ENCODE measurements at regions not wholly inside any gene's neighbourhood (a gene's known extent, or its start where the extent isn't known, plus 50 kb on each side); places are given as distances from the start of the nearest gene placed in this dataset.

DNA sequence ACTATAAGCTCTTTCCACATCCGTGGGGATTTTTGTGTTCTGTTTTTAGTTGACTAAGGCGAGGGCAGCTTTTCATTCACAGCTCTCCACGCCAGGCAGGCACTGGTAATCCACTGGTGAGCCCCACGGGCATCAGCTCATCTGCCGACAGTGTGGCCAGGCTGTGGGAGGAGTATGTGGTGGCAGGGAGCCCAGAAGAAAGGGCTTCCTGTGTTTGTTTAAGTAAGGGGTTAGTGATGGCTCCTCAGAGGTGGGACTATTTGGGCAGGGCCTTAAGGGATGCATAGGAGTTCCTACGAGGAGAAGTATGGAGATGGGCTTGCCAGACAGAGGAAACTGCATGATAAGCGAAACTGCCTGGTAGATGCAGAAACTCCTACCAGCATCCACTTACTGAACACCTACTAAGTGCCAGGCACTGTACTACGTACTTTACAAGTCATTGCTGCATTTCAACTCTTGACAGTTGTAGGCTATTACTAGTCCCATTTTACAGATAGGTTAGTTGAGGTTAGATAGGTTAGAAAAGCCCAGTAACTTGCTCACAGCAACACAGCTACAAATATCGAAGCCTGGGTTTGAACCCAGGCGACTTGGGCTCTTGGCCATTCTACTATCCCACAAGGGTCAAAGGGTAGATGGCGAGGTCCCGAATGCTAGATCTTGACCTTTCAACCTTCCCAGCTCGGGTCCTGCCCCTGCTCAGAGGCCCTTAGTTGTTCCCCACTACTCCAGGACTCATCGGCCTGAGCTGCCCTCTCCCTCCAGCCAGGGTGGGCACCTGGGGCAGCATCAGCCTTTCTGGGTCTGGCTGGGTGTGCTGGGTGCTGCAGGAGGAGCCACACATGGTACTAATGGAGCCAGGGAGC is 55.1 kb downstream of the CEBPB start:
- TF ChIP-seq, protein P1, sequence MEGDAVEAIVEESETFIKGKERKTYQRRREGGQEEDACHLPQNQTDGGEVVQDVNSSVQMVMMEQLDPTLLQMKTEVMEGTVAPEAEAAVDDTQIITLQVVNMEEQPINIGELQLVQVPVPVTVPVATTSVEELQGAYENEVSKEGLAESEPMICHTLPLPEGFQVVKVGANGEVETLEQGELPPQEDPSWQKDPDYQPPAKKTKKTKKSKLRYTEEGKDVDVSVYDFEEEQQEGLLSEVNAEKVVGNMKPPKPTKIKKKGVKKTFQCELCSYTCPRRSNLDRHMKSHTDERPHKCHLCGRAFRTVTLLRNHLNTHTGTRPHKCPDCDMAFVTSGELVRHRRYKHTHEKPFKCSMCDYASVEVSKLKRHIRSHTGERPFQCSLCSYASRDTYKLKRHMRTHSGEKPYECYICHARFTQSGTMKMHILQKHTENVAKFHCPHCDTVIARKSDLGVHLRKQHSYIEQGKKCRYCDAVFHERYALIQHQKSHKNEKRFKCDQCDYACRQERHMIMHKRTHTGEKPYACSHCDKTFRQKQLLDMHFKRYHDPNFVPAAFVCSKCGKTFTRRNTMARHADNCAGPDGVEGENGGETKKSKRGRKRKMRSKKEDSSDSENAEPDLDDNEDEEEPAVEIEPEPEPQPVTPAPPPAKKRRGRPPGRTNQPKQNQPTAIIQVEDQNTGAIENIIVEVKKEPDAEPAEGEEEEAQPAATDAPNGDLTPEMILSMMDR (IDR thresholded peaks at IDR 0.05) = no peak
- TF ChIP-seq POLR2A (IDR thresholded peaks at IDR 0.05) (no peak), POLR2AphosphoS5 (IDR thresholded peaks at IDR 0.05) (no peak)
